ENCODE measurements at regions not wholly inside any gene's neighbourhood (a gene's known extent, or its start where the extent isn't known, plus 50 kb on each side); places are given as distances from the start of the nearest gene placed in this dataset.

DNA sequence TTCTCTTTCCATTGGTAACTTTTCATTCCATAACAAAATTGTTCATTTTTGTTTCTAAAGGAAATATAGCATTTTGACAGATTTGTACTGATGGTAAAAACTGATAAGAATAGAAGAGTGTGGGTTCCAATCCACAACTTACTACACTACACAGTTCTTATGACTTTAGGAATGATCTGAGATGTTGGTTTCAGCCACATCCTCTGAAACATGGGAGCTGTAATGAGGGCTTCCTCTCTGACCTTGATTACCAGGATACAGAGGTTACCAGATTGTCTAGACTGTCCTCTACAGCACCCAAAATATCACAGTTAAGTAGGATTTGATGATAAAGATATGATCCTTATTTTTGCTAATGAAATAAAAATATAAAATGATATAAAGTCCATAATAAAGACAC, 1184.6 kb downstream of the FLRT2 start:
- Histone ChIP-seq H3K4me1 (no peaks in the 10 kb centered on the region), H3K4me3 (no peak overlapping the region), H3K36me3 (no peaks in the 10 kb centered on the region), H3K27ac (no peak overlapping the region), H3K27me3 (no peaks in the 10 kb centered on the region), H3K9me3 (no peaks in the 10 kb centered on the region)
- FAIRE-seq (no peak), DNase-seq (no peak), ATAC-seq (no peak)
- intact Hi-C loops (cut with DNase I), result no loop called here
- TF ChIP-seq, protein P1, sequence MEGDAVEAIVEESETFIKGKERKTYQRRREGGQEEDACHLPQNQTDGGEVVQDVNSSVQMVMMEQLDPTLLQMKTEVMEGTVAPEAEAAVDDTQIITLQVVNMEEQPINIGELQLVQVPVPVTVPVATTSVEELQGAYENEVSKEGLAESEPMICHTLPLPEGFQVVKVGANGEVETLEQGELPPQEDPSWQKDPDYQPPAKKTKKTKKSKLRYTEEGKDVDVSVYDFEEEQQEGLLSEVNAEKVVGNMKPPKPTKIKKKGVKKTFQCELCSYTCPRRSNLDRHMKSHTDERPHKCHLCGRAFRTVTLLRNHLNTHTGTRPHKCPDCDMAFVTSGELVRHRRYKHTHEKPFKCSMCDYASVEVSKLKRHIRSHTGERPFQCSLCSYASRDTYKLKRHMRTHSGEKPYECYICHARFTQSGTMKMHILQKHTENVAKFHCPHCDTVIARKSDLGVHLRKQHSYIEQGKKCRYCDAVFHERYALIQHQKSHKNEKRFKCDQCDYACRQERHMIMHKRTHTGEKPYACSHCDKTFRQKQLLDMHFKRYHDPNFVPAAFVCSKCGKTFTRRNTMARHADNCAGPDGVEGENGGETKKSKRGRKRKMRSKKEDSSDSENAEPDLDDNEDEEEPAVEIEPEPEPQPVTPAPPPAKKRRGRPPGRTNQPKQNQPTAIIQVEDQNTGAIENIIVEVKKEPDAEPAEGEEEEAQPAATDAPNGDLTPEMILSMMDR (IDR thresholded peaks at IDR 0.05), result no peak

DNA sequence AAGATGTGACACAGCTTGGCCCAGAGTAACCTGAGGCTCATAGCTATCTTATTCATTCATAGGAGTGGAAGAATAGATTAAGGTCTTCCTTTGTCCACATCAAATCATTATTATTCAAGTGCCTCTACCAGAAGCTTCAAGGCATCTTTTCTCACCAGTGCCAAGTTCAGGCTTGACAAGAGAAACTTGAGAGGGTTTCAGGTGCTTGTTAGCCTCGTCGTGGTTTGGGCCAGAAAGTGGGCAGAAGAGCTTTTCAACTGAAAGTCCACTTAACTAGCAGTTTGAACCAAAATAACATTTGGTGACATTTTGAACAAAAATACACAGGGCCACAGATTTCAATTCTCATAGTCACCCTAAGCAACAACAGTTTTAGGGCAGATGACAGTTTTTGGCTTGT, 1184.2 kb downstream of the FLRT2 start:
- H3K4me3 ChIP-seq, result no peak overlapping the region
- no peaks in the 10 kb centered on the region for H3K27me3 ChIP-seq
- peaks cover 0 to under 1% (median 0%) of the 10 kb centered on the region in 3 donors for H3K4me1 ChIP-seq
- ATAC-seq (no peak), DNase-seq (no peak), FAIRE-seq (no peak)
- 88 to 91% methylated on average over 2 of the region's 2 CpGs for WGBS, 2 donors
- H3K27ac ChIP-seq, result no peak overlapping the region
- intact Hi-C loops (cut with DNase I), result no loop called here
- no peaks in the 10 kb centered on the region for H3K36me3 ChIP-seq
- TF ChIP-seq, protein P1 (IDR thresholded peaks at IDR 0.05), result no peak
- no peaks in the 10 kb centered on the region for H3K9me3 ChIP-seq

- no peaks in the 10 kb centered on the region for H3K27me3 ChIP-seq
- TF ChIP-seq, protein P1 (IDR thresholded peaks at IDR 0.05), result no peak
- H3K27ac ChIP-seq, result no peak overlapping the region
- no peaks in the 10 kb centered on the region for H3K36me3 ChIP-seq
- 39% methylated on average over 4 of the region's 4 CpGs for WGBS, 2 donors
- H3K9me3 ChIP-seq, result no peaks in the 10 kb centered on the region
- DNase-seq (no peak), ATAC-seq (no peak), FAIRE-seq (no peak)
- intact Hi-C loops (cut with DNase I), result no loop called here
- peaks cover 0 to 10% (median 4%) of the 10 kb centered on the region in 3 donors for H3K4me1 ChIP-seq
- no peak overlapping the region for H3K4me3 ChIP-seq
Observed at GRCh38 chr14:86712727-86713126, 1182.8 kb downstream of the FLRT2 start.

DNA sequence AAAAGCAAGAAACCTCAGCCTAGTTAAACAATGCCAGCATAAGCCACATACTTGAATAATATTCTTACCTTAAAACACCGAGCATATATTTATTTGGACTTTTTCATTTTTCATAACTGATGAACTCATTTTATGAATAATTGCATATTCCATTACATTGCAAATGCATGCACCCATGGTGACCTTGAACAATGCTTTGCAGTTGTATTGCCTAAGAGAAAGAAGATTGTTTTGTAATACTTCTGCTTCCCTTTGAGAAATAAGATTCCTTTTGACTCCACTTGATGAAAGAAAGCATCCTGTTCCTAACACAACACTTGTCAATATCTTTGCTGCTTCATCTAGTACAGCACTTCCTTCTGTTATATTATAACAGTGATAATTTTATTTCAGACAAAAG, 1182.2 kb downstream of the FLRT2 start:
- WGBS, 2 donors, result 61 to 67% methylated on average over 1 of the region's 1 CpG
- no peaks in the 10 kb centered on the region for H3K36me3 ChIP-seq
- no peak for DNase-seq
- peaks cover 0 to 10% (median 4%) of the 10 kb centered on the region in 3 donors for H3K4me1 ChIP-seq
- no peak overlapping the region for H3K27ac ChIP-seq
- peak in 1 of 4 donors; percentile 23 for ATAC-seq
- intact Hi-C loops (cut with DNase I), result no loop called here
- H3K27me3 ChIP-seq, result no peaks in the 10 kb centered on the region
- no peaks in the 10 kb centered on the region for H3K9me3 ChIP-seq
- TF ChIP-seq, protein P1 (IDR thresholded peaks at IDR 0.05), result no peak
- no peak for FAIRE-seq
- no peak overlapping the region for H3K4me3 ChIP-seq

GRCh38 chr14:86708846-86709339, 1178.9 kb downstream of the FLRT2 start:
- Histone ChIP-seq H3K27ac (peak overlapping the region in 2 of 4 donors; percentile 44 to 53), H3K36me3 (no peaks in the 10 kb centered on the region), H3K9me3 (no peaks in the 10 kb centered on the region), H3K4me1 (peaks cover 0 to 10% (median 4%) of the 10 kb centered on the region in 3 donors), H3K4me3 (no peak overlapping the region), H3K27me3 (no peaks in the 10 kb centered on the region)
- FAIRE-seq (no peak), ATAC-seq (peak; percentile 78 to 97 (median 94)), DNase-seq (peak in 1 of 6 donors; percentile 7)
- intact Hi-C loops (cut with DNase I), result no loop called here
- TF ChIP-seq, protein P1 (IDR thresholded peaks at IDR 0.05), result no peak
